Transverse colon (tissue), 4 donors: ENCODE measurements at regions not wholly inside any gene's neighbourhood (a gene's known extent, or its start where the extent isn't known, plus 50 kb on each side); places are given as distances from the start of the nearest gene placed in this dataset.

Source experiments
- POLR2A ChIP-seq: fragments of 450-650 bp; IDR thresholded peaks from one replicate; pipeline ENCODE4 v1.6.1; 2016; ENCODE audit warnings: antibody characterized with exemption, mild to moderate bottlenecking, moderate library complexity
- POLR2AphosphoS5 ChIP-seq, 3 donors: sonication (generic); formaldehyde crosslinking; IDR thresholded peaks; one replicate each; pipeline ENCODE4 v1.6.1; 2016; ENCODE audit warnings: antibody characterized with exemption in 3 of 3
- TF ChIP-seq, protein P1 (sequence below), 5 experiments: fragments of 200-600 bp in 3 of 5; fragments of 450-650 bp in 2 of 5; sonication (generic) in 3 of 5; IDR thresholded peaks; 1 replicate in 2 of 5; 2 replicates in 3 of 5; pipeline ENCODE4 v1.5.1; 2016 to 2017; ENCODE audit warnings: antibody characterized with exemption in 5 of 5, inconsistent platforms in 3 of 5, mild to moderate bottlenecking in 2 of 5, moderate library complexity in 1 of 5

DNA sequence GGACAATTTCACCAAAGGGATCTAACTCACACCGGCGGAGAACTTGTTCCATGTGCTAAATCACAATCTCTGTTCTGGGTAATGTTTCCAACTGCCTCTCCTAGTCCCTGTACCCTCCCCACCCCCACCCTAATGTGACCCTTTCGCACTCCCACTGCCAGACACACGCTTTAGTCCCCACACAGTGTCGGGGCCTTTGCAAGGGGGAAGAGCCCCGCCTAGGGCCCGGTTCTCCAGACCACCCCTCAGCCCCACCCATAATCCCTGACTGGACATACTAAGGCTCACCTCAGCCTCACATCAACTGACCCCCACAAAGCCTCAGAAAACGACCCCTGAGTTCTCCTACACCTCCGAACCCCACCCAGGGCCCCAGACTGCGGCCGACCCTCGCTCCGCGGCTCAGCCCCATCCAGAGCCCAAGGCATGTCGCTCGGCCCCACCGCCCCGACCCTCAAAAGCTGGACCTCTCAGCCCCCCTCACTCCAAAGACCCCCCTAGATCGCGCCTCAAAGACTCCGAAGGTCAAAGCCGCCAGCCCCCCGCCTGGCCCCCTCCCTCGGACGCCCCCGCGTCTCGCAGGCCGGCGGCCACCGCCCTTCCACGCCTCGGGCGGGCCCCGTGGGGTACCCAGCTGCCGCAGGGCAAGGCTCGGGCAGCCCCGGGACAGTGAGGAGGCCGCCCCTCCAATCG is 72.0 kb upstream of the MAP4 start:
- TF ChIP-seq, protein P1, sequence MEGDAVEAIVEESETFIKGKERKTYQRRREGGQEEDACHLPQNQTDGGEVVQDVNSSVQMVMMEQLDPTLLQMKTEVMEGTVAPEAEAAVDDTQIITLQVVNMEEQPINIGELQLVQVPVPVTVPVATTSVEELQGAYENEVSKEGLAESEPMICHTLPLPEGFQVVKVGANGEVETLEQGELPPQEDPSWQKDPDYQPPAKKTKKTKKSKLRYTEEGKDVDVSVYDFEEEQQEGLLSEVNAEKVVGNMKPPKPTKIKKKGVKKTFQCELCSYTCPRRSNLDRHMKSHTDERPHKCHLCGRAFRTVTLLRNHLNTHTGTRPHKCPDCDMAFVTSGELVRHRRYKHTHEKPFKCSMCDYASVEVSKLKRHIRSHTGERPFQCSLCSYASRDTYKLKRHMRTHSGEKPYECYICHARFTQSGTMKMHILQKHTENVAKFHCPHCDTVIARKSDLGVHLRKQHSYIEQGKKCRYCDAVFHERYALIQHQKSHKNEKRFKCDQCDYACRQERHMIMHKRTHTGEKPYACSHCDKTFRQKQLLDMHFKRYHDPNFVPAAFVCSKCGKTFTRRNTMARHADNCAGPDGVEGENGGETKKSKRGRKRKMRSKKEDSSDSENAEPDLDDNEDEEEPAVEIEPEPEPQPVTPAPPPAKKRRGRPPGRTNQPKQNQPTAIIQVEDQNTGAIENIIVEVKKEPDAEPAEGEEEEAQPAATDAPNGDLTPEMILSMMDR (IDR thresholded peaks at IDR 0.05), result peak in 1 of 5 experiments; percentile 9
- TF ChIP-seq POLR2A, result no peak
- no peak for TF ChIP-seq POLR2AphosphoS5 (IDR thresholded peaks at IDR 0.05)
